T-helper 2 cell treated with Interferon-gamma antibody and Interleukin-4, amounts not matched to agents 5 μg/mL and 100 μg/mL, for 36 hours (primary cell): ENCODE measurements at regions not wholly inside any gene's neighbourhood (a gene's known extent, or its start where the extent isn't known, plus 50 kb on each side); places are given as distances from the start of the nearest gene placed in this dataset.

Source experiments
- DNase-seq: peaks from one replicate; pipeline ENCODE4 v3.0.0; 2021; ENCODE audit warnings: low spot score
- H3K27ac Mint-ChIP-seq: one replicate; pipeline ENCODE4 v1.8.0; 2021; ENCODE audit warnings: mild to moderate bottlenecking, mixed read lengths
- H3K27me3 Mint-ChIP-seq: one replicate; pipeline ENCODE4 v1.8.0; 2021; ENCODE audit warnings: low read depth, mixed read lengths
- H3K36me3 Mint-ChIP-seq: one replicate; pipeline ENCODE4 v1.8.0; 2021; ENCODE audit warnings: low read depth, mixed read lengths
- H3K4me1 Mint-ChIP-seq: one replicate; pipeline ENCODE4 v1.8.0; 2021; ENCODE audit warnings: low read depth, mixed read lengths
- H3K4me3 Mint-ChIP-seq: one replicate; pipeline ENCODE4 v1.8.0; 2022; ENCODE audit warnings: mild to moderate bottlenecking, moderate library complexity, mixed read lengths
- H3K9me3 Mint-ChIP-seq: one replicate; pipeline ENCODE4 v1.8.0; 2021; ENCODE audit warnings: mixed read lengths

DNA sequence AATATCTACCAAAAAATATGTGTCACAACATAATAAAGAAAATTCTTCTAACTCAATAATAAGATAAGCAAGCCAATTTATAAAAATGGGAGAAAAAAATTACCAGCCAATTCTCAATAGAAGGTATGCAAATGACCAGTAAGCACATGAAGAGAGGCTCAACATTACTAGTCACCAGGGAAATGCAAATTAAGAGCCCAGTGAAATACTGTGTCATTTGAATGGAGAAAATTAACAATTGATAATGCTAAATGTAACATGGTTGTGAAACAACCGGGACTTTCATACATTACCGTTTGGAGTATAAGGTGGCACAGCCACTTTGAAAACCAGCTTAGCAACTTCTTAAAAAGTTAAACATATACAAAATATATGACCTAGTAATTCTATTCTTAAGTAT is 460.7 kb downstream of the IGSF11 start:
- no peak overlapping the region for H3K4me3 Mint-ChIP-seq
- no peaks in the 10 kb centered on the region for H3K27me3 Mint-ChIP-seq
- H3K36me3 Mint-ChIP-seq: no peaks in the 10 kb centered on the region
- no peaks in the 10 kb centered on the region for H3K4me1 Mint-ChIP-seq
- H3K9me3 Mint-ChIP-seq: peaks cover 12% of the 10 kb centered on the region
- no peak overlapping the region for H3K27ac Mint-ChIP-seq
- DNase-seq: no peak

GRCh38 chr3:118577055-118577777 is 457.4 kb downstream of the IGSF11 start:
- Mint-ChIP-seq H3K27me3 (no peaks in the 10 kb centered on the region), H3K36me3 (no peaks in the 10 kb centered on the region), H3K4me3 (no peak overlapping the region), H3K4me1 (no peaks in the 10 kb centered on the region), H3K9me3 (peaks cover 3% of the 10 kb centered on the region), H3K27ac (no peak overlapping the region)
- DNase-seq: no peak

- no peak for DNase-seq
- no peak overlapping the region for H3K4me3 Mint-ChIP-seq
- no peaks in the 10 kb centered on the region for H3K27me3 Mint-ChIP-seq
- H3K4me1 Mint-ChIP-seq: no peaks in the 10 kb centered on the region
- H3K36me3 Mint-ChIP-seq: no peaks in the 10 kb centered on the region
- H3K27ac Mint-ChIP-seq: no peak overlapping the region
- H3K9me3 Mint-ChIP-seq: peaks cover 3% of the 10 kb centered on the region
These were observed 456.1 kb downstream of the IGSF11 start for GRCh38 chr3:118578559-118578958.

DNA sequence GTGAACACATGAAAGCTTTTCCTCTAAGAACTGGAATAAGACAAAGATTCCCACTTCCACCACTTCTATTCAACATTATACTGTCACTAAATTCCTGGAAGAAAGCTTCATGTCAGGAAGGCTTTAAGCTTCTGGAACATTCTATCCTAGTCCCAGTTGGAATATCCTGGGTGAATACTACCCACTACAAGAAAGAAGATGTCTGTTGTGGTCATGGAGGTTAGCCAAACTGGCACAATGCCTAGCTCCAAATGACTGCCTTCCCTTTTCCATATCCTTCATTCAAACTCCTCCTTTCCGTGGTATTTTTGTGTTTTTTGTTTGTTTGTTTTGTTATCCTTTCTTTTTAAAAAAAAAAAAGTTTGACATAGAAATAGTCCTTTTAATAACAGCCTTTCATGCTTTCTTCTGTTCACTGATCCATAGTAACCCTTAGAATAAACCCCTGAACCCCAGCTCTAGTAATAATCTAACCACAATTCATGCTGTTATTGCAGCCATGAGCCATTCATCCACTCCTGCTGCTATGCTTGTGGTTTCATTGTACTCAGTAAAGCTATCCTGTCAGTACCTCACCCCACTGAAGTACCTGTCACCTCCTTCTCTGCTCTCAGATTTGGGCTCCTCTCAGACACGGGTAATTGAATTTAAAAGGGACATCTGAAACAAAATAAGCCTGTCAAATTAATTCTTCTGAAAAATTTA is 447.5 kb downstream of the IGSF11 start:
- H3K27ac Mint-ChIP-seq: no peak overlapping the region
- peaks cover 4% of the 10 kb centered on the region for H3K9me3 Mint-ChIP-seq
- no peak for DNase-seq
- H3K4me1 Mint-ChIP-seq: no peaks in the 10 kb centered on the region
- no peak overlapping the region for H3K4me3 Mint-ChIP-seq
- no peaks in the 10 kb centered on the region for H3K36me3 Mint-ChIP-seq
- no peaks in the 10 kb centered on the region for H3K27me3 Mint-ChIP-seq

DNA sequence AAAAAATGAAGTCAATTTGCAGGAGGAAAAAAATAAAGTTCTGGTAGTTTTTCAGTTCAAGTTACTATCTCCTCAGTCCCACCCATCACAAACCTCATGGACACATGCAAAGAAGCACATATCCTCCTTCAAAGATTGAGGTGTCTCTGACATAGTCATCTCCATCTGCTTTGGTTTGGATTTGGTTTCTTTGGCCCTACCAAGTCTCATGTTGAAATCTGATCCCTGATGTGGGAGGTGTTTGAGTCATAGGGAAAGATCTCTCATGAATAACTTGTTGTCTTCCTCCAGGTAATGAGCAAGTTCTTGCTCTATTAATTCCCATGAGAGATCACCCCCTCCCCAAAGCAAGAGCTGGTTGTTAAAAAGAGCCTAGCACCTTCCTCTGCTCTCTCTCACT is 446.8 kb downstream of the IGSF11 start:
- no peaks in the 10 kb centered on the region for H3K4me1 Mint-ChIP-seq
- H3K27ac Mint-ChIP-seq: no peak overlapping the region
- peaks cover 4% of the 10 kb centered on the region for H3K9me3 Mint-ChIP-seq

DNA sequence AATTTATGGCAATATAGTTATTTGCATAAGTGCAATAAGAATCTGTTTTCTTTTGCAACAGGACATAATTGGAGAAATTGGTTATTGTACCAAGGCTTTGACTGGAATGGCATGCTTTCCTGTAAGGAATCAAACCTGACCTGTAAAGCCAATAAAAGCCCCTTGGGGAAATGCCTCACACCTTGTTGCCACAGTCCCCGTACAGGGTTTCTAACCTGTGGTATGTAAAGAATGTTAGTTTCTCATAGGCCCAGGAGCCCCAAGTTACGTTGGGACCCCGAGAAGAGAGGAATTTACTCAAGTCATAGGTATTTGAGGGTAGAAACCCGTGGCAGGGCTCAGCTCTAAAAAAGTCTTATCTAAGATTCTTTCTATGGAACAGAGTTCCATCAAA is 441.4 kb downstream of the IGSF11 start:
- DNase-seq: no peak
- Mint-ChIP-seq H3K9me3 (peaks cover 8% of the 10 kb centered on the region), H3K27ac (no peak overlapping the region), H3K4me3 (no peak overlapping the region), H3K36me3 (no peaks in the 10 kb centered on the region), H3K27me3 (no peaks in the 10 kb centered on the region), H3K4me1 (no peaks in the 10 kb centered on the region)

More for the DNA sequence above, 446.8 kb downstream of the IGSF11 start:
- Mint-ChIP-seq H3K4me3 (no peak overlapping the region), H3K36me3 (no peaks in the 10 kb centered on the region), H3K27me3 (no peaks in the 10 kb centered on the region)
- DNase-seq: no peak

DNA sequence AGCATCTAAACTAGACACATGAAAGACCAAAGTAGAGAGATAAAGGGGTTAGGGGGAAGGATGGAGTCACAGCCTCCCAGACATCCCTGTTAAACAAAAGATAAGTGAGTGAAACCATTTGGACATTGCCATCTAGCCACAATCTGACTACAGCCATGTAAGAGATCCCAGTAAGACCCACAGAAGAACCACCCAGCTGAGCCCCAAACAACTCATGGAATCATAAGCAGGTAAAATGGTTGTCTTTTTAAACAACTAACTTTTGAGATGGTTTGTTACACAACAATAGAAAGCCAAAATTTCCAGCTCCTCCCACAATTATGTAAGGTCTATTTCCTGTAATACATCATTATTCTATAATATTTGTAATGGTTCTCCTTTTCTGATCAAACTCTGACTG is 437.5 kb downstream of the IGSF11 start:
- DNase-seq: no peak
- no peak overlapping the region for H3K4me3 Mint-ChIP-seq
- H3K27ac Mint-ChIP-seq: no peak overlapping the region
- peaks cover 5% of the 10 kb centered on the region for H3K9me3 Mint-ChIP-seq
- no peaks in the 10 kb centered on the region for H3K36me3 Mint-ChIP-seq
- no peaks in the 10 kb centered on the region for H3K4me1 Mint-ChIP-seq
- no peaks in the 10 kb centered on the region for H3K27me3 Mint-ChIP-seq

GRCh38 chr3:118607915-118608820 is 426.5 kb downstream of the IGSF11 start:
- peaks cover 4% of the 10 kb centered on the region for H3K9me3 Mint-ChIP-seq
- no peaks in the 10 kb centered on the region for H3K4me1 Mint-ChIP-seq
- H3K4me3 Mint-ChIP-seq: no peak overlapping the region

DNA sequence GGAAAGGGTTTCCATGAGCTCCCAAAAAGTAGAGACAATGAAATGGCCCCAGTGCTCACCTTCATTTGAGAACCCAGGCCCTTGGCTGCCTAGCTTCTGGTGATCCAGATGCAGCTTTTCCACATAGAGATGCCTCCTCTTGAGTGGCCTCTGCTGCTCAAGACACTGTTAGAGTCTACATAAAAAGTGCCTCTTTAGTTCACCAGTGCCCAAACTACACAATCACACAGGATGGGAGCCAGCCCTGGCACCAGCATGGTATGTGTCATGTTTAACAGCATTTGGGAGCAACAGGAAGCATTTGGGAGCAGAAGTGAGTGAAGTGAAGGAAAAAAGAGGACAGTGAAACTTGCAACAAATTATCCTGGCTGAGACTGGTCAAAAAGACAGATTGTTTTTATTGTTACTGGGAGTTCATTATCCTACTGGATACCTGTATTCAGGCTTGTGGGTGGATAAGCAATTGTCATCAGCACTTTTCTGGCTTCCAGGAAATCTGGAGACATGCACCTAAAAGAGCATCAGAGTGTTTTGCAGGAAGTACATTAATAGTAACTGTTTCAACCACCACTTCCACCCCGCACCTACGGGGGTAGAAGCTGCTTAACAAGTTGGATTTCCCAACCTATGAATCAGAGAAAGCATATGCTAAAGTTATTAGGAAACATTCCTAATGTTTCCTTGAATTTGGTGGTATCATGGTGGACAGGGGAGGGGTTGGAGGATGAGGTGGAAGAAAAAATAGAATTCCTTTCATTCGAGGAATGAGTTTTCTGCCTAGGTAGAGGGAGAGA is 416.2 kb downstream of the IGSF11 start:
- no peaks in the 10 kb centered on the region for H3K9me3 Mint-ChIP-seq
- H3K36me3 Mint-ChIP-seq: no peaks in the 10 kb centered on the region
- no peak overlapping the region for H3K27ac Mint-ChIP-seq
- no peaks in the 10 kb centered on the region for H3K4me1 Mint-ChIP-seq
- DNase-seq: no peak
- H3K27me3 Mint-ChIP-seq: no peaks in the 10 kb centered on the region
- H3K4me3 Mint-ChIP-seq: no peak overlapping the region

More at GRCh38 chr3:118607915-118608820, 426.5 kb downstream of the IGSF11 start:
- DNase-seq: no peak
- no peak overlapping the region for H3K27ac Mint-ChIP-seq
- no peaks in the 10 kb centered on the region for H3K36me3 Mint-ChIP-seq
- H3K27me3 Mint-ChIP-seq: no peaks in the 10 kb centered on the region

- H3K4me1 Mint-ChIP-seq: no peaks in the 10 kb centered on the region
- H3K4me3 Mint-ChIP-seq: no peak overlapping the region
- H3K27ac Mint-ChIP-seq: no peak overlapping the region
- no peaks in the 10 kb centered on the region for H3K9me3 Mint-ChIP-seq
- no peaks in the 10 kb centered on the region for H3K36me3 Mint-ChIP-seq
- no peak for DNase-seq
- H3K27me3 Mint-ChIP-seq: no peaks in the 10 kb centered on the region
These were observed 408.2 kb downstream of the IGSF11 start for GRCh38 chr3:118626453-118626852.

DNA sequence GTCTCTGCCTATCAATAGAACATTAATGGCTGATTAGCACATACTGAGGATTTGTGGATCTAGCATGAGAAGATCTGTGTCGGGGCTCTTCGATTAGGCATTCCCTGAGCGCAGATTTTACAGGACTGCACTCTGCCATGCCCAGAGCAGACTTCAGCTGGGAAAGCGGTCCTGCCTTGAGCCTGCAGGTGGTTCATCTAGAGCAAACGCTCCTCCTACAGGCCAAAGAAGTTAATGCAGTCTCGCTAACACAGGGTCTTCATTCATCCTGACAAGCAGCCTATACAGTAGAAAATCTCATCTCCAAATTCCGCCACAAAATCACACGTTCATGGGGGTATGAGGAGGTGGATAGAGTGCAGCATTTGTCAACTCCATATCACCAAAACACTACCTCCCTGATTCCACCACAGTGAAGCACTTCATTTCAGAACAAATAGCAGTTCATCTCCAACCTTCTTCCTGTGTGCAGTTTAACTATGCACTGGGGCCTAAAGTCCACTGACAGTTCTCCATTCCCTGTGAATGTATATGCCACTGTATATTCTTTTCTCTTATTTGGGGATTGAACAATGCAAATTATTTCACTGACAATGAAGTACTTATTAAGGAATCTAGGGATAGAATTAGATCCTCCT is 405.8 kb downstream of the IGSF11 start:
- no peaks in the 10 kb centered on the region for H3K36me3 Mint-ChIP-seq
- no peak for DNase-seq
- H3K4me1 Mint-ChIP-seq: no peaks in the 10 kb centered on the region
- no peak overlapping the region for H3K27ac Mint-ChIP-seq
- no peaks in the 10 kb centered on the region for H3K9me3 Mint-ChIP-seq
- H3K27me3 Mint-ChIP-seq: no peaks in the 10 kb centered on the region
- no peak overlapping the region for H3K4me3 Mint-ChIP-seq

DNA sequence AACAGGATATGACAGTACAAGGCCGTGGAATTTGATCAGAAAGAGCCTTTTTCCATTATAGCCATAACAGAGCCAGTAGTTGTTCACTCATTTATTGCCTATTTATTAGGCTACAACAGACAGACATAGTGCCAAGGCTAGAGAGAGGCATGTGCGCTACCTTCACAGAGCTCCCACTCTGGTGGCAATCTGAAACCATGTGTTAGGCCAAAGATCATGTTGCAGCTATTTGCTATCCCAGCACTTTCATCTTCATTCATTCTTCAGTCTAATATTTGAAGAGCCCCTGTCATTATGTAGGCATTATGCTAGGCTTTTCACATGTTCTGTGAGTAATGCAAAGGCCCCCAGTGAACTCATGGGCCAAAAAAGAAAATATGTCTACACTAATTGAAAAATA is 404.8 kb downstream of the IGSF11 start:
- Mint-ChIP-seq H3K9me3 (no peaks in the 10 kb centered on the region), H3K36me3 (no peaks in the 10 kb centered on the region), H3K4me3 (no peak overlapping the region), H3K4me1 (no peaks in the 10 kb centered on the region), H3K27me3 (no peaks in the 10 kb centered on the region), H3K27ac (no peak overlapping the region)
- DNase-seq: no peak

DNA sequence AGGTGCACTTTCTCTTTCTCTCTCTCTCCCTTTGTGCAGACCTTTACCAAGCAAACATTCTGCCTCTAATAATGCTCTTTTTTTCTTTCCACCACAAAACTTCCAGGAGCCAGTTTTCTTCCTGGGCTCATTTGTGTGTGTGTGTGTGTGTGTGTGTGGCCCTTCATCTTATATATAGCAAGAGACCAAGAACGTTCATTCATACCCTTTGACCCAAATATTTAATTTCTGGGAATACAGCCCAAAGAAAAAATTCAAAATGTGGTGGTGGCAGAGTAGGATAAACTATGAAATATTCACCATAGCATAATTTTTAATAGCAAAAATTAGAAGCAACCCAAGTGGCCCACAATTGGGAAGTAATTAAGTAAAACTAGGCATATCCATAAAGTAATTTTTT is 398.9 kb downstream of the IGSF11 start:
- no peak for DNase-seq
- Mint-ChIP-seq H3K27me3 (no peaks in the 10 kb centered on the region), H3K4me1 (no peaks in the 10 kb centered on the region), H3K27ac (no peak overlapping the region), H3K9me3 (no peaks in the 10 kb centered on the region), H3K36me3 (no peaks in the 10 kb centered on the region), H3K4me3 (no peak overlapping the region)
